Stomach (tissue), 8 donors: ENCODE measurements at regions not wholly inside any gene's neighbourhood (a gene's known extent, or its start where the extent isn't known, plus 50 kb on each side); places are given as distances from the start of the nearest gene placed in this dataset.
A peak's percentile ranks its signal among the peaks of the same experiment; 100 is the strongest.

Experiments used
- DNase-seq, 2 donors: peaks; one replicate each; pipeline versions ENCODE4 v3.0.0 to v3.0.0-alpha.2; 2013 to 2019
- H3K27ac ChIP-seq, 5 donors: fragments of 200-600 bp in 4 of 5; sonication (generic) in 4 of 5; one replicate each; pipeline ENCODE4 v1.5.1; 2013 to 2019; ENCODE audit warnings: mild to moderate bottlenecking in 1 of 5, moderate library complexity in 1 of 5
- H3K27me3 ChIP-seq, 3 donors: fragments of 200-600 bp; sonication (generic); one replicate each; pipeline ENCODE4 v1.5.1; 2017 to 2019; ENCODE audit warnings: mixed run types in 1 of 3
- H3K36me3 ChIP-seq, 4 donors: fragments of 200-600 bp; sonication (generic); 1 replicate in 3 of 4; 2 replicates in 1 of 4; pipeline ENCODE4 v1.5.1; 2016 to 2019
- H3K4me1 ChIP-seq, 4 donors: fragments of 200-600 bp; sonication (generic); one replicate each; pipeline ENCODE4 v1.5.1; 2016 to 2019
- H3K4me3 ChIP-seq, 4 donors: fragments of 200-600 bp; sonication (generic) in 3 of 4; one replicate each; pipeline ENCODE4 v1.5.1; 2016 to 2019; ENCODE audit warnings: mild to moderate bottlenecking in 1 of 4
- H3K9me3 ChIP-seq, 4 donors: fragments of 200-600 bp; sonication (generic); one replicate each; pipeline ENCODE4 v1.5.1; 2016 to 2019
- CTCF ChIP-seq, 7 experiments: fragments of 450-650 bp in 4 of 7; fragments of 200-600 bp in 3 of 7; sonication (generic) in 3 of 7; IDR thresholded peaks; one replicate each; pipeline ENCODE4 v1.5.1; 2016 to 2019; ENCODE audit warnings: antibody characterized with exemption in 7 of 7, control low read depth in 2 of 7, mild to moderate bottlenecking in 1 of 7
- EP300 ChIP-seq: sonication (generic); formaldehyde crosslinking; IDR thresholded peaks from one replicate; pipeline ENCODE4 v1.6.1; 2017; ENCODE audit warnings: antibody characterized with exemption
- POLR2A ChIP-seq, 4 donors: fragments of 450-650 bp; IDR thresholded peaks; one replicate each; pipeline ENCODE4 v1.6.1; 2016; ENCODE audit warnings: antibody characterized with exemption in 4 of 4, control low read depth in 2 of 4, mild to moderate bottlenecking in 1 of 4, moderate library complexity in 1 of 4
- POLR2AphosphoS5 ChIP-seq, 3 donors: sonication (generic); formaldehyde crosslinking; IDR thresholded peaks; one replicate each; pipeline ENCODE4 v1.6.1; 2016; ENCODE audit warnings: antibody characterized with exemption in 3 of 3
- WGBS, 5 donors: extraction: QIAGEN DNeasy Blood & Tissue Kit in 3 of 5; methylation state at CpG; one replicate each; pipeline versions ENCODE4 v1.1.5 to v1.1.7; 2013 to 2018; 5-methylcytosine and 5-hydroxymethylcytosine counted together
- intact Hi-C: fragments of 100-400 bp; cut with DNase I; formaldehyde crosslinking; loops from one replicate; pipeline ENCODE4 v1.15.1; 2023; ENCODE audit warnings: low total_unique reads
- donor health status: healthy with polysubstance abuse.
- donor health status: Bipolar disorder and iron deficiency.
- donor health status: healthy.

GRCh38 chr6:12426121-12426520 lies 136.0 kb downstream of the EDN1 start:
- Histone ChIP-seq H3K4me3 (no peak overlapping the region), H3K27me3 (no peaks in the 10 kb centered on the region), H3K9me3 (no peaks in the 10 kb centered on the region), H3K4me1 (peaks cover 0 to 13% (median 6%) of the 10 kb centered on the region in 4 donors), H3K36me3 (no peaks in the 10 kb centered on the region), H3K27ac (no peak overlapping the region)
- DNase-seq, result no peak
- TF ChIP-seq CTCF (IDR thresholded peaks at IDR 0.05), result no peak
- WGBS, 5 donors, result 87 to 98% (median 94%) methylated on average over 4 of the region's 4 CpGs
- intact Hi-C loops, result no loop called here

DNA sequence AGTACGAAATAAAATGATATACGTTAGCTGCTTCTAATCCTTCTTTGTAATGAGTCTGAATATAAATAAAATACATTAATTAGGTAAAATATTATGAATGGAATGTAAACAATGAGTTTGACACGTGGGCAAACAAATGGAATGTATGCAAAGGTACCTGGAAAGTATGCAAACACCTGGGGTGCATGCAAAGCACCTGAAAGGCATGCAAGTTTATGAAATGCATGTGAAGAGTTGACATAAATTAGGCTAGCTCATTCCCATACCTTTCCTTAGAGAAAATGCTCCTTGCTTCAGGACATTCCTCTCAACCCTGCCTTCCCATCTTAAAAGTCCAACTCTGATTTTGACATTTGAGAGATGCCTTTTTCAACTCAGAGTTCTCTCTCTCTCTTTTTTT lies 140.9 kb downstream of the EDN1 start:
- Histone ChIP-seq H3K27me3 (no peaks in the 10 kb centered on the region), H3K36me3 (no peaks in the 10 kb centered on the region), H3K4me1 (no peaks in the 10 kb centered on the region), H3K4me3 (no peak overlapping the region), H3K9me3 (peaks cover 0 to 9% (median 0%) of the 10 kb centered on the region in 4 donors), H3K27ac (no peak overlapping the region)
- intact Hi-C loops, result no loop called here
- DNase-seq, result no peak
- TF ChIP-seq POLR2AphosphoS5 (IDR thresholded peaks at IDR 0.05), result no peak
- no peak for TF ChIP-seq POLR2A (IDR thresholded peaks at IDR 0.05)
- WGBS, 5 donors, result 29 to 36% (median 35%) methylated on average over 3 of the region's 3 CpGs

GRCh38 chr6:12436224-12436623 lies 146.1 kb downstream of the EDN1 start:
- peaks cover 0 to 9% (median 0%) of the 10 kb centered on the region in 4 donors for H3K9me3 ChIP-seq
- peaks cover 0 to 8% (median 6%) of the 10 kb centered on the region in 4 donors for H3K4me1 ChIP-seq
- no peak for DNase-seq
- intact Hi-C loops, result no loop called here
- TF ChIP-seq POLR2A (IDR thresholded peaks at IDR 0.05) (no peak), POLR2AphosphoS5 (IDR thresholded peaks at IDR 0.05) (no peak), EP300 (no peak), CTCF (IDR thresholded peaks at IDR 0.05) (no peak)
- H3K4me3 ChIP-seq, result no peak overlapping the region
- H3K27me3 ChIP-seq, result no peaks in the 10 kb centered on the region
- WGBS, 5 donors, result 33 to 53% (median 42%) methylated on average over 3 of the region's 3 CpGs
- no peak overlapping the region for H3K27ac ChIP-seq
- H3K36me3 ChIP-seq, result no peaks in the 10 kb centered on the region

DNA sequence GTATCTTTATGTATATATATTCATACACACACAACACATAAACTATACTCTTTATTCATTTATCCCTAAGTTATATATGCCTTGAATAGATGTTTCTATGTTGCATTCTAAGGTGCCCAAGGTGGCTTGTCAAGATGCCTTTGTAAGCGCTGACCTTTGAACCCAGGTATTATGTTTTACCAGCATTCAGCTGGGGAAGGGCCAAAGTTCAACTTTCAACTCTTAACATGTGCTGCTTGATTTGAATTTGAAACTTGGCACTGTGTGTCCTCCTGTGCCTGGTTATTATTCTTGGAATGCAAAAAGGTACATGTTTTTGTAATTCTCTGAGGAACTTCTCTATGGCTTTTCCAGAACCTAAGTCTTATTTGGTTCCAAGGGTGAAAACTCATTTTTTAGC lies 146.5 kb downstream of the EDN1 start:
- 3 to 97% (median 91%) methylated on average over 1 of the region's 1 CpG for WGBS, 5 donors
- TF ChIP-seq POLR2AphosphoS5 (IDR thresholded peaks at IDR 0.05) (no peak), POLR2A (IDR thresholded peaks at IDR 0.05) (no peak), EP300 (no peak), CTCF (IDR thresholded peaks at IDR 0.05) (no peak)

GRCh38 chr6:12439296-12439695 lies 149.1 kb downstream of the EDN1 start:
- Histone ChIP-seq H3K4me1 (peaks cover 0 to 8% (median 6%) of the 10 kb centered on the region in 4 donors), H3K9me3 (peaks cover 0 to 3% (median 0%) of the 10 kb centered on the region in 4 donors), H3K4me3 (no peak overlapping the region), H3K36me3 (no peaks in the 10 kb centered on the region), H3K27ac (no peak overlapping the region), H3K27me3 (no peaks in the 10 kb centered on the region)
- DNase-seq, result no peak
- no peak for TF ChIP-seq EP300
- TF ChIP-seq CTCF (IDR thresholded peaks at IDR 0.05), result no peak
- no peak for TF ChIP-seq POLR2A (IDR thresholded peaks at IDR 0.05)
- TF ChIP-seq POLR2AphosphoS5 (IDR thresholded peaks at IDR 0.05), result no peak
- intact Hi-C loops, result no loop called here

More for the DNA sequence above, 146.5 kb downstream of the EDN1 start:
- intact Hi-C loops, result no loop called here
- Histone ChIP-seq H3K36me3 (no peaks in the 10 kb centered on the region), H3K4me3 (no peak overlapping the region), H3K27me3 (no peaks in the 10 kb centered on the region), H3K9me3 (peaks cover 0 to 9% (median 0%) of the 10 kb centered on the region in 4 donors), H3K27ac (no peak overlapping the region), H3K4me1 (peaks cover 0 to 8% (median 6%) of the 10 kb centered on the region in 4 donors)
- DNase-seq, result peak in 1 of 2 donors; percentile 10
